H1 (cell line): ENCODE measurements at regions not wholly inside any gene's neighbourhood (a gene's known extent, or its start where the extent isn't known, plus 50 kb on each side); places are given as distances from the start of the nearest gene placed in this dataset.

Experiments
- BRCA1 ChIP-seq: IDR thresholded peaks from 2 replicates; pipeline ENCODE4 v1.6.1; 2012; ENCODE audit warnings: low read depth, low read length, improper control_type of control experiment
- CHD1 ChIP-seq: IDR thresholded peaks from 2 replicates; pipeline ENCODE4 v1.6.1; 2012; ENCODE audit warnings: low read depth, low read length, improper control_type of control experiment
- CTCF ChIP-seq, 3 experiments: IDR thresholded peaks; 1 replicate in 2 of 3; 2 replicates in 1 of 3; pipeline versions ENCODE4 v1.5.1 to v1.6.1; 2011; ENCODE audit warnings: low read length in 3 of 3, mild to moderate bottlenecking in 3 of 3, inconsistent platforms in 2 of 3, low read depth in 1 of 3, moderate library complexity in 1 of 3; ENCODE audit not compliant: insufficient read depth in 1 of 3; ENCODE audit errors: control extremely low read depth in 1 of 3
- EP300 ChIP-seq, 2 experiments: IDR thresholded peaks; 1 replicate in 1 of 2; 2 replicates in 1 of 2; pipeline ENCODE4 v1.6.1; 2011 to 2012; ENCODE audit warnings: low read depth in 2 of 2, low read length in 2 of 2, mild to moderate bottlenecking in 2 of 2, borderline replicate concordance in 1 of 2, inconsistent platforms in 1 of 2, moderate library complexity in 1 of 2
- HDAC6 ChIP-seq: IDR thresholded peaks from one replicate; pipeline ENCODE4 v1.7.1; 2012; ENCODE audit warnings: low read depth, mild to moderate bottlenecking, inconsistent platforms, low read length, moderate library complexity
- JUND ChIP-seq: IDR thresholded peaks from 2 replicates; pipeline ENCODE4 v1.6.1; 2011; ENCODE audit warnings: mild to moderate bottlenecking, improper control_type of control experiment, low read length
- POLR2A ChIP-seq, 2 experiments: IDR thresholded peaks; 1 replicate in 1 of 2; 2 replicates in 1 of 2; pipeline ENCODE4 v1.6.1; 2011; ENCODE audit warnings: low read depth in 2 of 2, low read length in 2 of 2, mild to moderate bottlenecking in 2 of 2; ENCODE audit errors: control extremely low read depth in 1 of 2
- POLR2AphosphoS5 ChIP-seq: IDR thresholded peaks from 2 replicates; pipeline ENCODE4 v1.6.1; 2011; ENCODE audit warnings: low read depth, low read length
- SP2 ChIP-seq: IDR thresholded peaks from 2 replicates; pipeline ENCODE4 v1.6.1; 2012; ENCODE audit warnings: mild to moderate bottlenecking, low read length, inconsistent platforms
- SP4 ChIP-seq: IDR thresholded peaks from 2 replicates; pipeline ENCODE4 v1.6.1; 2012; ENCODE audit warnings: low read length, inconsistent platforms
- TAF1 ChIP-seq: IDR thresholded peaks from 2 replicates; pipeline ENCODE4 v1.6.1; 2011; ENCODE audit warnings: mild to moderate bottlenecking, low read depth, low read length
- TEAD4 ChIP-seq: IDR thresholded peaks from 2 replicates; pipeline ENCODE4 v1.6.1; 2012; ENCODE audit warnings: low read depth, low read length, inconsistent platforms, mixed read lengths
- USF2 ChIP-seq: IDR thresholded peaks from 2 replicates; pipeline ENCODE4 v1.6.1; 2011; ENCODE audit warnings: low read length, improper control_type of control experiment
- YY1 ChIP-seq: IDR thresholded peaks from 2 replicates; pipeline ENCODE4 v1.6.1; 2011; ENCODE audit warnings: low read depth, mild to moderate bottlenecking, low read length

GRCh38 chr18:77635451-77635850 lies 385.8 kb downstream of the GALR1 start:
- TF ChIP-seq CTCF (IDR thresholded peaks at IDR 0.05; ENCODE audit: control extremely low read depth in 1 of 3, insufficient read depth in 1 of 3, low read depth in 1 of 3, low read length in 3 of 3) (no peak), POLR2AphosphoS5 (no peak), BRCA1 (no peak), POLR2A (IDR thresholded peaks at IDR 0.05; ENCODE audit: control extremely low read depth in 1 of 2, low read depth in 2 of 2, low read length in 2 of 2) (no peak), SP4 (no peak), TAF1 (no peak), USF2 (no peak), SP2 (no peak), EP300 (IDR thresholded peaks at IDR 0.05; ENCODE audit: borderline replicate concordance in 1 of 2, low read depth in 2 of 2, low read length in 2 of 2) (no peak), JUND (no peak), YY1 (no peak), TEAD4 (no peak), HDAC6 (no peak), CHD1 (no peak)
